Activated B cell treated with CpG ODN at 0.5 μM for 24 hours (primary cell): ENCODE measurements at regions not wholly inside any gene's neighbourhood (a gene's known extent, or its start where the extent isn't known, plus 50 kb on each side); places are given as distances from the start of the nearest gene placed in this dataset.

Experiments used
- ATAC-seq: fragments of 200-7000 bp; cut with Tn5 transposase; one replicate; pipeline ENCODE4 v1.10.0; 2021; ENCODE audit warnings: low read depth, mild to moderate bottlenecking, moderate library complexity
- CTCF ChIA-PET: fragments of 350-600 bp; sonication (Branson Sonifier 250); formaldehyde crosslinking; loops from one replicate; lab custom pipeline; 2021; ENCODE audit warnings: antibody characterized with exemption; lab: Charles Lee
- POLR2A ChIA-PET: fragments of 350-600 bp; sonication (Branson Sonifier 250); formaldehyde crosslinking; loops from one replicate; lab custom pipeline; 2021; ENCODE audit warnings: antibody characterized with exemption; lab: Charles Lee
- DNase-seq: peaks from one replicate; pipeline ENCODE4 v3.0.0; 2022
- H3K27ac Mint-ChIP-seq: one replicate; pipeline ENCODE4 v1.8.0; 2020; ENCODE audit warnings: mixed read lengths
- H3K27me3 Mint-ChIP-seq: one replicate; pipeline ENCODE4 v1.8.0; 2021; ENCODE audit warnings: mixed read lengths
- H3K36me3 Mint-ChIP-seq: one replicate; pipeline ENCODE4 v1.8.0; 2021; ENCODE audit warnings: low read depth, mixed read lengths
- H3K4me1 Mint-ChIP-seq: one replicate; pipeline ENCODE4 v1.8.0; 2021; ENCODE audit warnings: mixed read lengths
- H3K4me3 Mint-ChIP-seq: one replicate; pipeline ENCODE4 v1.8.0; 2020; ENCODE audit warnings: mild to moderate bottlenecking, mixed read lengths
- H3K9me3 Mint-ChIP-seq: one replicate; pipeline ENCODE4 v1.8.0; 2020; ENCODE audit warnings: mixed read lengths
- CTCF ChIP-seq: fragments of 200-600 bp; IDR thresholded peaks from one replicate; pipeline ENCODE4 v1.8.0; 2022; ENCODE audit warnings: antibody characterized with exemption, mild to moderate bottlenecking
- intact Hi-C: fragments of 100-400 bp; cut with micrococcal nuclease; formaldehyde crosslinking; loops from one replicate; pipeline ENCODE4 v1.15.1; 2024

- no peaks in the 10 kb centered on the region for H3K9me3 Mint-ChIP-seq
- no peaks in the 10 kb centered on the region for H3K27me3 Mint-ChIP-seq
- no peak for TF ChIP-seq CTCF
- no peak overlapping the region for H3K4me3 Mint-ChIP-seq
- ChIA-PET POLR2A (no interaction called here), CTCF (no interaction called here)
- DNase-seq (no peak), ATAC-seq (no peak)
- intact Hi-C loops = no loop called here
- H3K36me3 Mint-ChIP-seq = no peaks in the 10 kb centered on the region
- H3K4me1 Mint-ChIP-seq = no peaks in the 10 kb centered on the region
- no peak overlapping the region for H3K27ac Mint-ChIP-seq
These were observed 80.0 kb upstream of the FRMD1 start for GRCh38 chr6:168158980-168159349.

DNA sequence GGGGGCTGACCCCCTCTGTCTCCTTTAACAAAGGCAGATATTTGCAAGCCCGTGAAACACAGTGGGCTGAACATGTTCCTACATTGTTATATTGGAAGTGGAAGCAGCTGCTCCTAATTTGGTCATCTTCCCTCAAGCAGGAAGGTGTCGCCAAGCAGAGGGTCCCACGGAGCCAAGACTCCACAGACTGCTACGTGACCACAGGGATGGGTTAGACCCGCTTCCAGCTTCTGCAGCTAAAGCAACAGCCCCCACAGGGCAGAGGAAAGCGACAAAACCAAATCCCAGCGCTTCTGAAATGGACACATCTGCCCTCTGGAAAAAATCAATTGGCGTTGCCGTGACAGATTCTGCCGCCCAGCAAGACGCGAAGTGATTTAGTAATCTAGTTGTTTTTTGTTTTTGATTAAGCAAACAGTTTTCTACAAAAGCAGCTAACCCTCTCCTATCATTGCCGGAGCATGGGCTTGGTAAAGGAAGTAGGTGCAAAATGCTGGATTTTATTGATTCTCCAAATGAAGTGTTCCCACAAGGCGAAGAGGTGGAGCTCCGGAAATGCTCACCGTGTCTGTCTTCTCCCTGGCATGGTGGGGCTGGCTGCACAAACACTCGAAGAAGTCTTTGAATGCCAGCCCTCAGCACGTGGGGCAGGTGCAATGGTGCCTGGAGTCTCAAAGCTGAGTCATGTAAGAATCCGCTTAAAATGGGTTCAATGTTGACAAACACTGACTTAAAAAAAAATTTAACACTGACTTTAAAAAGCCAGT is 79.4 kb upstream of the FRMD1 start:
- ChIA-PET POLR2A (no interaction called here), CTCF (no interaction called here)
- Mint-ChIP-seq H3K4me3 (no peak overlapping the region), H3K4me1 (no peaks in the 10 kb centered on the region), H3K9me3 (no peaks in the 10 kb centered on the region), H3K36me3 (no peaks in the 10 kb centered on the region), H3K27me3 (no peaks in the 10 kb centered on the region), H3K27ac (no peak overlapping the region)
- ATAC-seq (no peak), DNase-seq (no peak)
- no peak for TF ChIP-seq CTCF
- intact Hi-C loops = no loop called here

DNA sequence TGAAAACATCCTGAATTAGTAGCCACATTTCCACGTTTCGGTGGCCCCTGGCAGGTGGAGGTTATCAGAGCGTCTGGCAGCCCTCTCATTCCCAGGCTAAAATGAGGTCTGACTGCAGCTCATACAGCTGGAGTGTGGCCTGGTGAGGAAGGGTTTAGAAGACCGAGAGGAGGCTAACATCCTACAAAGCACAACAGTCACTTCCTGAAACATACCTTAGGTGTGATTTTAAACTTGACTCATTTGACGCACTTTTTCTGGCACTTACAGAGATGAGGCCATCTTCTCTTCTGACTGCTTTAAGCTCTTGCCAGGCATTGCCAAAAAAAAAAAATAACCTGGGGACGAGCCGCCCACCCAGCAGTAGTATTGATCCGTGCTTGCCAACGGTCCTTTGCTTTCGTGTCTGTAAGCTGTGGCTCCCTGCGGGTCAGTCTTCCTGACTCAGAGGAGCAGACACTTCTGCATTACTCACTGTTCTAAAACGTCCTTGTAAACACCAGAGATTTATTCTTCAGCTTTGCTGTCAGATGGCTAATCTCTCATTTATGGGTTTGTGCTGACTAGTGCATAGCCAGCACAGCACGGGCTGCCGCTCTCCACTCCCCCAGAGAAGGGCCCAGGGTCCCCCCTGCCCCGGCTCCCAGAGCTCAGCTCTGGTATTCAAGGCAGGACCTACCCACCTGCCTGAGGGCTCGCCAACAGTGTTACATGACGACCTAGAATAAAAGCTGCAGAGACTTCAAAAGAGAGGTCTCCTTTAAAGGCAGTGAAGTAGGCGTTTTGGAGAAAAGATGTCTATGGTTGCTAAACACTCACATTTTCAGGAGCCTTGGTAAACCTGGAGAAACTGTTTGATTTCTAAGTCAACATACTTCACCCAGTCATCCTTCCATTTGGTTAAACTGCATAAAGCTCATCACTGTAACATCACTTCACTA is 78.5 kb upstream of the FRMD1 start:
- no peaks in the 10 kb centered on the region for H3K9me3 Mint-ChIP-seq
- DNase-seq (no peak), ATAC-seq (no peak)
- ChIA-PET POLR2A (no interaction called here), CTCF (no interaction called here)
- no peak overlapping the region for H3K4me3 Mint-ChIP-seq
- intact Hi-C loops = no loop called here
- no peak overlapping the region for H3K27ac Mint-ChIP-seq
- no peak for TF ChIP-seq CTCF
- no peaks in the 10 kb centered on the region for H3K4me1 Mint-ChIP-seq
- H3K36me3 Mint-ChIP-seq = no peaks in the 10 kb centered on the region
- no peaks in the 10 kb centered on the region for H3K27me3 Mint-ChIP-seq

DNA sequence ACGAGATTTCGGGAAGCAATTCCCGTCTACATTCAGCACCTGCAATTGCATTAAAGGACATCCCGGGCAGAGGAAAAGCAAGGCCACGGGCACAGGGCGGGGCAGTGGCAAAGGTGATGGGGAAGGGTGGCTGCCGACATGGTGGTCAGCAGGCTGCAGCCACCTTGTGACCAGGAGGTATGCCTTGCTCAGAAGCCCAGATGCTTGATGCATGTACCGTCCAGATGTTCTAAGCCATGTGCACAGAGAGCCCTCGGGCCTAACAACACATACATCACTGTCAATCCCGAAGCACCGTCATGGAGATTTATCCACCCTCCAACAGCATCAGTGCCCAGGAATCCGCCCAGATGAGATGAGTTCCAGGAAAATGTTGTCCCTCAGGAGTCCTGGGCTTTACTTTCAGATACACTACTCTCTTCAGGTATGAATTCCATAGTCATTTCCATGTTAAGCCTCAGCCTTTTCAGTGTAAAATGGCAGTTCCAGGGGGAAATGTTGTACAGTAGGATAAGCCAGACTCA is 77.8 kb upstream of the FRMD1 start:
- Mint-ChIP-seq H3K9me3 (no peaks in the 10 kb centered on the region), H3K27me3 (no peaks in the 10 kb centered on the region), H3K4me1 (no peaks in the 10 kb centered on the region), H3K36me3 (no peaks in the 10 kb centered on the region), H3K27ac (no peak overlapping the region), H3K4me3 (no peak overlapping the region)
- intact Hi-C loops = no loop called here
- POLR2A ChIA-PET = no interaction called here
- CTCF ChIA-PET = no interaction called here
- DNase-seq (no peak), ATAC-seq (no peak)
- no peak for TF ChIP-seq CTCF
